HepG2 (cell line): ENCODE measurements at regions not wholly inside any gene's neighbourhood (a gene's known extent, or its start where the extent isn't known, plus 50 kb on each side); places are given as distances from the start of the nearest gene placed in this dataset.

Experiments used
- ARNTL ChIP-seq: sonication (generic); formaldehyde crosslinking; IDR thresholded peaks from 2 replicates; pipeline ENCODE4 v1.4.0; 2020; ENCODE audit warnings: mild to moderate bottlenecking, missing genetic modification reagents
- CEBPZ ChIP-seq: IDR thresholded peaks from 2 replicates; pipeline ENCODE4 v1.6.1; 2012; ENCODE audit warnings: low read length, improper control_type of control experiment
- ELF4 ChIP-seq: sonication (generic); formaldehyde crosslinking; IDR thresholded peaks from 2 replicates; pipeline ENCODE4 v1.5.0; 2020; ENCODE audit warnings: missing genetic modification reagents, mild to moderate bottlenecking, moderate library complexity, borderline replicate concordance
- ERF ChIP-seq: IDR thresholded peaks from 2 replicates; pipeline ENCODE4 v1.6.1; 2018; ENCODE audit warnings: missing biosample characterization, missing genetic modification reagents
- FOXA1 ChIP-seq, 2 experiments: fragments of 450-650 bp in 1 of 2; sonication (generic) in 1 of 2; formaldehyde crosslinking in 1 of 2; IDR thresholded peaks; 2 replicates each; pipeline versions ENCODE4 v1.4.0 to v1.6.1; 2016 to 2020; ENCODE audit warnings: missing genetic modification reagents in 1 of 2
- HNF4G ChIP-seq, 2 experiments: sonication (generic) in 1 of 2; formaldehyde crosslinking in 1 of 2; IDR thresholded peaks; 2 replicates each; pipeline versions ENCODE4 v1.4.0 to v1.6.1; 2011 to 2020; ENCODE audit warnings: borderline replicate concordance in 2 of 2, low read depth in 2 of 2, mild to moderate bottlenecking in 2 of 2, low read length in 1 of 2, missing genetic modification reagents in 1 of 2, moderate library complexity in 1 of 2
- KAT8 ChIP-seq: IDR thresholded peaks from 2 replicates; pipeline ENCODE4 v1.6.1; 2016; ENCODE audit warnings: missing genetic modification reagents, missing compliant biosample characterization
- MXI1 ChIP-seq: IDR thresholded peaks from 3 replicates; pipeline ENCODE4 v1.6.1; 2012; ENCODE audit warnings: low read depth, low read length, inconsistent platforms, borderline replicate concordance
- MYPOP ChIP-seq: sonication (generic); formaldehyde crosslinking; IDR thresholded peaks from 2 replicates; pipeline ENCODE4 v1.8.1; 2023; ENCODE audit warnings: mild to moderate bottlenecking, moderate library complexity, missing genetic modification reagents
- SCMH1 ChIP-seq: sonication (generic); formaldehyde crosslinking; IDR thresholded peaks from 2 replicates; pipeline ENCODE4 v1.9.0; 2021; ENCODE audit warnings: missing genetic modification reagents, mild to moderate bottlenecking, borderline replicate concordance
- THRA ChIP-seq: sonication (generic); formaldehyde crosslinking; IDR thresholded peaks from 2 replicates; pipeline ENCODE4 v1.4.0; 2020; ENCODE audit warnings: missing genetic modification reagents, borderline replicate concordance
- USF2 ChIP-seq, 2 experiments: sonication (generic) in 1 of 2; formaldehyde crosslinking in 1 of 2; IDR thresholded peaks; 2 replicates each; pipeline versions ENCODE4 v1.5.1 to v1.6.1; 2011 to 2020; ENCODE audit warnings: borderline replicate concordance in 1 of 2, low read depth in 1 of 2, low read length in 1 of 2, mild to moderate bottlenecking in 1 of 2, missing genetic modification reagents in 1 of 2, moderate library complexity in 1 of 2
- ZIK1 ChIP-seq: sonication (generic); formaldehyde crosslinking; IDR thresholded peaks from 2 replicates; pipeline ENCODE4 v1.5.0; 2020; ENCODE audit warnings: mild to moderate bottlenecking, low read depth, missing genetic modification reagents, borderline replicate concordance
- ZNF557 ChIP-seq: sonication (generic); formaldehyde crosslinking; IDR thresholded peaks from 2 replicates; pipeline ENCODE4 v1.4.0; 2020; ENCODE audit warnings: missing genetic modification reagents
- ZNF75D ChIP-seq: sonication (generic); formaldehyde crosslinking; IDR thresholded peaks from 2 replicates; pipeline ENCODE4 v1.8.1; 2023; ENCODE audit warnings: missing genetic modification reagents, mild to moderate bottlenecking, borderline replicate concordance
- ZNF776 ChIP-seq: sonication (generic); formaldehyde crosslinking; IDR thresholded peaks from 2 replicates; pipeline ENCODE4 v1.4.0; 2020; ENCODE audit warnings: mild to moderate bottlenecking, missing genetic modification reagents

- TF ChIP-seq CEBPZ (no peak), MYPOP (CRISPR knock-in tag) (no peak), FOXA1 (IDR thresholded peaks at IDR 0.05) (no peak), FOXA1 (CRISPR knock-in tag; IDR thresholded peaks at IDR 0.05) (no peak), SCMH1 (CRISPR knock-in tag) (no peak), THRA (CRISPR knock-in tag) (no peak), ARNTL (no peak), KAT8 (CRISPR knock-in tag) (peak; percentile 53; the same call in 1 of the 2 replicates), ZNF557 (CRISPR knock-in tag) (no peak), HNF4G (IDR thresholded peaks at IDR 0.05; ENCODE audit: borderline replicate concordance, low read depth, low read length) (no peak), HNF4G (CRISPR knock-in tag; IDR thresholded peaks at IDR 0.05; ENCODE audit: borderline replicate concordance, low read depth) (no peak), MXI1 (0 out of 3 replicates have a peak, but pooled peaks have one; percentile 25), ELF4 (CRISPR knock-in tag) (0 out of 2 replicates have a peak, but pooled peaks have one; percentile 26), USF2 (IDR thresholded peaks at IDR 0.05; ENCODE audit: low read depth, low read length) (no peak), USF2 (CRISPR knock-in tag; IDR thresholded peaks at IDR 0.05; ENCODE audit: borderline replicate concordance) (no peak), ZNF776 (CRISPR knock-in tag) (no peak), ZIK1 (CRISPR knock-in tag) (no peak), ZNF75D (no peak), ERF (0 out of 2 replicates have a peak, but pooled peaks have one; percentile 48)
These were observed 60.3 kb upstream of the AGPS start (continued) for GRCh38 chr2:177332026-177332991.
